Vagina (tissue), 2 donors: ENCODE measurements at regions not wholly inside any gene's neighbourhood (a gene's known extent, or its start where the extent isn't known, plus 50 kb on each side); places are given as distances from the start of the nearest gene placed in this dataset.

Experiments used
- POLR2A ChIP-seq, 2 donors: fragments of 450-650 bp; IDR thresholded peaks; one replicate each; pipeline ENCODE4 v1.6.1; 2017; ENCODE audit warnings: antibody characterized with exemption in 2 of 2, mild to moderate bottlenecking in 2 of 2, moderate library complexity in 2 of 2
- TF ChIP-seq, protein P1 (sequence below), 3 experiments: fragments of 450-650 bp in 2 of 3; fragments of 200-600 bp in 1 of 3; sonication (generic) in 1 of 3; IDR thresholded peaks; one replicate each; pipeline ENCODE4 v1.5.1; 2017 to 2019; ENCODE audit warnings: antibody characterized with exemption in 3 of 3, mild to moderate bottlenecking in 2 of 3, moderate library complexity in 2 of 3

GRCh38 chr5:12936221-12936620 lies 1008.3 kb downstream of the DNAH5 start:
- TF ChIP-seq POLR2A (IDR thresholded peaks at IDR 0.05) = no peak
- TF ChIP-seq, protein P1, sequence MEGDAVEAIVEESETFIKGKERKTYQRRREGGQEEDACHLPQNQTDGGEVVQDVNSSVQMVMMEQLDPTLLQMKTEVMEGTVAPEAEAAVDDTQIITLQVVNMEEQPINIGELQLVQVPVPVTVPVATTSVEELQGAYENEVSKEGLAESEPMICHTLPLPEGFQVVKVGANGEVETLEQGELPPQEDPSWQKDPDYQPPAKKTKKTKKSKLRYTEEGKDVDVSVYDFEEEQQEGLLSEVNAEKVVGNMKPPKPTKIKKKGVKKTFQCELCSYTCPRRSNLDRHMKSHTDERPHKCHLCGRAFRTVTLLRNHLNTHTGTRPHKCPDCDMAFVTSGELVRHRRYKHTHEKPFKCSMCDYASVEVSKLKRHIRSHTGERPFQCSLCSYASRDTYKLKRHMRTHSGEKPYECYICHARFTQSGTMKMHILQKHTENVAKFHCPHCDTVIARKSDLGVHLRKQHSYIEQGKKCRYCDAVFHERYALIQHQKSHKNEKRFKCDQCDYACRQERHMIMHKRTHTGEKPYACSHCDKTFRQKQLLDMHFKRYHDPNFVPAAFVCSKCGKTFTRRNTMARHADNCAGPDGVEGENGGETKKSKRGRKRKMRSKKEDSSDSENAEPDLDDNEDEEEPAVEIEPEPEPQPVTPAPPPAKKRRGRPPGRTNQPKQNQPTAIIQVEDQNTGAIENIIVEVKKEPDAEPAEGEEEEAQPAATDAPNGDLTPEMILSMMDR (IDR thresholded peaks at IDR 0.05) = no peak
